ENCODE measurements at regions not wholly inside any gene's neighbourhood (a gene's known extent, or its start where the extent isn't known, plus 50 kb on each side); places are given as distances from the start of the nearest gene placed in this dataset.

DNA sequence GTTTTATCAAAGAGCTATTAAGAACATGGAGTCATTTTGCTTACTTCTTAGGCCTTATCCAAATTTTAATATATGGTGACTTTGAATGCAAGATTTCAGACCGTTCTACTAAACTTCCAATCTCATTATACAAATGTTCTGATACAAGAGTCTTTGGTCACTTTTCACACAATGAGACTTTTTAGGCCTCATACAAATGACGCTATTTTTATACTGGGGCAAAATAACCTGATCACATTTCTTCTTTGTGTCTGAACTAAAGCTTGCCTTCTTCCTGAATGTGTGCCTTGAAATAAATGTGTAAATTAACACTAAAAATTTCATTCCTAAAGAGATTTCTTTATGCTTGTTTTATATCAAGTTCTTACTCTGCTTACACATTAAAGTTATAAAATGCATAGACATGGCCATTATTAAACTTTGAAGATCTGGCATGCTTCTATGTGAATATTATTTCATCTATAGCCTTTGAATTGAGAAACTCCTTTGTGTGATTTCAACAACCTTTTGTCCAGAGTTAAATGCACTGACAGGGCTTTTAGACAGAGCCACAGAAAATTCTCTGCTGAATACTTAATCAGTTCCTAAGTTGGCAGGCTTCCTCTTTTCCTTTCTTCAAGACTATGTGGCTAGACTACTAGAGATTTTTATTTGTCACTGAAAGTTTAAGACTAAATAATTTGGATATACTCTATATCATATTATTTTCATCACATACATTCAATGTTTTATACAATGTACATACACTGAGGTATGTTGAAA lies 86.1 kb downstream of the EDNRB start:
- H3K4me1 ChIP-seq (ENCODE audit: control insufficient read depth in 1 of 2, insufficient read depth in 2 of 2, low read length in 2 of 2), result no peaks in the 10 kb centered on the region
- CTCF ChIA-PET, result no interaction called here
- no peak overlapping the region for H3K4me3 ChIP-seq (replicated peaks in 1 of 2; ENCODE audit: low read depth in 1 of 2, low read length in 2 of 2)
- H3K79me2 ChIP-seq (ENCODE audit: insufficient read depth, low read length), result no peaks in the 10 kb centered on the region
- POLR2A ChIA-PET, result no interaction called here
- no peaks in the 10 kb centered on the region for H3K27me3 ChIP-seq (ENCODE audit: insufficient read depth, low read length)
- no peak overlapping the region for H3K9ac ChIP-seq (ENCODE audit: low read length)
- no TSS peak for BruUV-seq (replicated peaks)
- no peaks in the 10 kb centered on the region for H3K9me3 ChIP-seq (ENCODE audit: control insufficient read depth in 1 of 2, insufficient read depth in 1 of 2, low read depth in 1 of 2, low read length in 2 of 2)
- H4K20me1 ChIP-seq (ENCODE audit: insufficient read depth), result no peaks in the 10 kb centered on the region
- H3K27ac ChIP-seq (ENCODE audit: low read depth, low read length), result no peak overlapping the region
- DNase-seq (ENCODE audit: low read depth, low spot score) (no peak), ATAC-seq (no peak)
- H3K36me3 ChIP-seq (ENCODE audit: control insufficient read depth in 1 of 2, insufficient read depth in 2 of 2, low read length in 2 of 2), result no peaks in the 10 kb centered on the region
- intact Hi-C loops (cut with micrococcal nuclease), result no loop called here
- no peak overlapping the region for H2AFZ ChIP-seq (ENCODE audit: low read depth, low read length, poor library complexity, severe bottlenecking)
- RAD21 ChIA-PET (ENCODE audit: low non-redundant PET in 1 of 2, low total read pairs in 2 of 2, uncharacterized antibody in 2 of 2, unreplicated experiment in 2 of 2), result no interaction called here
- TF ChIP-seq ZBTB33 (IDR thresholded peaks at IDR 0.05; ENCODE audit: extremely low read depth, insufficient replicate concordance, low read length) (no peak), CTCF (IDR thresholded peaks at IDR 0.05 in 2 of 3, conservative IDR thresholded peaks at IDR 0.05 in 1 of 3; ENCODE audit: borderline replicate concordance in 1 of 3, insufficient read depth in 1 of 3, low read depth in 2 of 3, low read length in 2 of 3) (no peak), EZH2phosphoT487 (IDR thresholded peaks at IDR 0.05; ENCODE audit: borderline replicate concordance) (no peak), POLR2A (IDR thresholded peaks at IDR 0.05; ENCODE audit: borderline replicate concordance, extremely low read depth, insufficient read depth, insufficient read length) (no peak), SRF (IDR thresholded peaks at IDR 0.05; ENCODE audit: low read depth) (no peak), REST (IDR thresholded peaks at IDR 0.05; ENCODE audit: low read depth) (no peak), RAD21 (IDR thresholded peaks at IDR 0.05; ENCODE audit: low read depth) (no peak), TCF7L2 (IDR thresholded peaks at IDR 0.05; ENCODE audit: borderline replicate concordance, extremely low read depth, insufficient read depth, insufficient read length) (no peak), EGR1 (IDR thresholded peaks at IDR 0.05; ENCODE audit: low read depth) (no peak), ZNF274 (IDR thresholded peaks at IDR 0.05; ENCODE audit: low read depth, low read length) (no peak), ATF3 (IDR thresholded peaks at IDR 0.05) (no peak), SP1 (IDR thresholded peaks at IDR 0.05; ENCODE audit: low read depth) (no peak), JUND (IDR thresholded peaks at IDR 0.05) (no peak), POLR2AphosphoS5 (IDR thresholded peaks at IDR 0.05; ENCODE audit: low read depth, low read length) (no peak), SIN3A (IDR thresholded peaks at IDR 0.05; ENCODE audit: low read depth) (no peak), FOSL1 (IDR thresholded peaks at IDR 0.05; ENCODE audit: low read depth) (no peak), ZFX (IDR thresholded peaks at IDR 0.05) (no peak), CEBPB (IDR thresholded peaks at IDR 0.05; ENCODE audit: low read depth) (no peak)
- TF ChIP-seq, protein P1, sequence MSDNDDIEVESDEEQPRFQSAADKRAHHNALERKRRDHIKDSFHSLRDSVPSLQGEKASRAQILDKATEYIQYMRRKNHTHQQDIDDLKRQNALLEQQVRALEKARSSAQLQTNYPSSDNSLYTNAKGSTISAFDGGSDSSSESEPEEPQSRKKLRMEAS (IDR thresholded peaks at IDR 0.05), result no peak
- H3K4me2 ChIP-seq (ENCODE audit: low read length), result no peak overlapping the region
- H3K9me2 ChIP-seq (ENCODE audit: insufficient read depth), result no peaks in the 10 kb centered on the region
